ENCODE measurements at regions not wholly inside any gene's neighbourhood (a gene's known extent, or its start where the extent isn't known, plus 50 kb on each side); places are given as distances from the start of the nearest gene placed in this dataset.

- DNase-seq (ENCODE audit: low spot score) = peak; percentile 24
These were observed 175.8 kb upstream of the TECRL start for GRCh38 chr4:64584981-64585557.

- DNase-seq (ENCODE audit: low spot score) = no peak
These were observed 174.9 kb upstream of the TECRL start for GRCh38 chr4:64584125-64584524.

GRCh38 chr4:64582492-64582891 lies 173.2 kb upstream of the TECRL start:
- DNase-seq (ENCODE audit: low spot score) = no peak

GRCh38 chr4:64581422-64581821 lies 172.2 kb upstream of the TECRL start:
- DNase-seq (ENCODE audit: low spot score) = peak; percentile 12

- DNase-seq (ENCODE audit: low spot score) = peak; percentile 50
These were observed 154.9 kb upstream of the TECRL start for GRCh38 chr4:64564126-64564525.

GRCh38 chr4:64559571-64559970 lies 150.3 kb upstream of the TECRL start:
- no peak for DNase-seq (ENCODE audit: low spot score)

GRCh38 chr4:64551125-64551524 lies 141.9 kb upstream of the TECRL start:
- DNase-seq (ENCODE audit: low spot score) = no peak

GRCh38 chr4:64545593-64545992 lies 136.3 kb upstream of the TECRL start:
- DNase-seq (ENCODE audit: low spot score) = no peak

- peak; percentile 70 for DNase-seq (ENCODE audit: low spot score)
These were observed 130.1 kb upstream of the TECRL start for GRCh38 chr4:64539234-64539849.

GRCh38 chr4:64538219-64538618 lies 129.0 kb upstream of the TECRL start:
- no peak for DNase-seq (ENCODE audit: low spot score)

GRCh38 chr4:64533637-64534036 lies 124.4 kb upstream of the TECRL start:
- no peak for DNase-seq (ENCODE audit: low spot score)

GRCh38 chr4:64533159-64533558 lies 123.9 kb upstream of the TECRL start:
- no peak for DNase-seq (ENCODE audit: low spot score)

GRCh38 chr4:64520421-64520820 lies 111.2 kb upstream of the TECRL start:
- no peak for DNase-seq (ENCODE audit: low spot score)

GRCh38 chr4:64518600-64518999 lies 109.3 kb upstream of the TECRL start:
- DNase-seq (ENCODE audit: low spot score) = no peak

GRCh38 chr4:64516176-64516575 lies 106.9 kb upstream of the TECRL start:
- no peak for DNase-seq (ENCODE audit: low spot score)

- DNase-seq (ENCODE audit: low spot score) = no peak
These were observed 98.8 kb upstream of the TECRL start for GRCh38 chr4:64508089-64508488.

- DNase-seq (ENCODE audit: low spot score) = no peak
These were observed 94.9 kb upstream of the TECRL start for GRCh38 chr4:64503945-64504675.

- DNase-seq (ENCODE audit: low spot score) = no peak
These were observed 94.2 kb upstream of the TECRL start for GRCh38 chr4:64503416-64503815.

GRCh38 chr4:64497491-64497890 lies 88.2 kb upstream of the TECRL start:
- peak; percentile 58 for DNase-seq (ENCODE audit: low spot score)

- no peak for DNase-seq (ENCODE audit: low spot score)
These were observed 86.7 kb upstream of the TECRL start for GRCh38 chr4:64495946-64496345.

GRCh38 chr4:64489628-64490027 lies 80.4 kb upstream of the TECRL start:
- DNase-seq (ENCODE audit: low spot score) = no peak

- DNase-seq (ENCODE audit: low spot score) = no peak
These were observed 70.1 kb upstream of the TECRL start for GRCh38 chr4:64479338-64479737.

- no peak for DNase-seq (ENCODE audit: low spot score)
These were observed 67.9 kb upstream of the TECRL start for GRCh38 chr4:64477127-64477526.
